ENCODE measurements at regions not wholly inside any gene's neighbourhood (a gene's known extent, or its start where the extent isn't known, plus 50 kb on each side); places are given as distances from the start of the nearest gene placed in this dataset.

DNA sequence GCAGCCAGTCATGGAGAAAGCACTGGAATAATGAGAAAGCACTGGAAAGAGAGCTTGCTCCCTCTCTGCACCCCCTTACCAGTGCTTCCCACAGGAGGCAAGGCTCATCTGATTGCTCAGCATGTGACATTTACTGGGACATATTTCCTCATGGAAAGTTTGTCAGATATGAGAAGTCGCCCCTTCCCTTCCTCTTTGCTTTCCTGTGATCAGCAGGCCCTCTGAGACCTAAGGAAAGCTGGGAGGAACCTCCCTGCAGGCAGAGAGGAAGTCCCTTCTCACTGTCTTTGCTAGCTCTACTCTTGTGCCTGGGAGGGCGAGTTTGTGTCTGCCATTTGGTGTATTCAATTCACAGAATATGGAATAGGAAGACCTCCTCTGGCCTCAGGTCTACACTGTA lies 283.8 kb downstream of the ALDH8A1 start:
- Histone ChIP-seq H3K9me3 (replicated peaks; ENCODE audit: control insufficient read depth, insufficient read depth, low read length) (no peaks in the 10 kb centered on the region), H3K9me1 (replicated peaks; ENCODE audit: control insufficient read depth, extremely low read depth, insufficient read depth, low read length) (no peaks in the 10 kb centered on the region), H3K4me1 (ENCODE audit: control insufficient read depth, extremely low read depth, insufficient read depth, low read length) (no peaks in the 10 kb centered on the region), H3K79me2 (ENCODE audit: control insufficient read depth, insufficient read depth, low read length) (no peaks in the 10 kb centered on the region), H3K4me2 (ENCODE audit: insufficient read depth, low read length) (no peak overlapping the region), H3K9ac (replicated peaks; ENCODE audit: extremely low read depth, insufficient read depth, low read length) (no peak overlapping the region), H3K27me3 (ENCODE audit: control insufficient read depth in 2 of 2, insufficient read depth in 2 of 2, low read length in 2 of 2) (no peaks in the 10 kb centered on the region), H3K36me3 (ENCODE audit: control insufficient read depth in 2 of 2, extremely low read depth in 1 of 2, insufficient read depth in 2 of 2, low read length in 2 of 2) (no peaks in the 10 kb centered on the region), H3K27ac (ENCODE audit: insufficient read depth, low read depth, low read length) (no peak overlapping the region), H3K4me3 (replicated peaks in 1 of 3; ENCODE audit: insufficient read depth in 1 of 3, low read depth in 1 of 3, low read length in 3 of 3) (no peak overlapping the region), H4K20me1 (replicated peaks; ENCODE audit: control insufficient read depth, extremely low read depth, insufficient read depth, low read length) (no peaks in the 10 kb centered on the region), H2AFZ (ENCODE audit: low read depth, low read length) (no peak overlapping the region)
- no TSS peak for BruUV-seq (replicated peaks)
- ChIA-PET POLR2A (no interaction called here), CTCF (no interaction called here)
- DNase-seq (ENCODE audit: low read depth, low spot score) (no peak), FAIRE-seq (no peak)
- no peak for TF ChIP-seq FOS (IDR thresholded peaks at IDR 0.05; ENCODE audit: borderline replicate concordance, insufficient read depth, low read length)
- no peak for TF ChIP-seq JUN (IDR thresholded peaks at IDR 0.05; ENCODE audit: borderline replicate concordance, insufficient read depth, insufficient read length, low read depth)
- intact Hi-C loops (cut with micrococcal nuclease) (no loop called here), dilution Hi-C loops (cut with MboI; ENCODE audit: extremely low pct_ligation_motif_present, low sequenced_read_pairs) (no loop called here)

GRCh38 chr6:134665029-134665723 lies 284.7 kb downstream of the ALDH8A1 start:
- Histone ChIP-seq H3K4me2 (ENCODE audit: insufficient read depth, low read length) (no peak overlapping the region), H3K36me3 (ENCODE audit: control insufficient read depth in 2 of 2, extremely low read depth in 1 of 2, insufficient read depth in 2 of 2, low read length in 2 of 2) (no peaks in the 10 kb centered on the region), H3K9ac (replicated peaks; ENCODE audit: extremely low read depth, insufficient read depth, low read length) (no peak overlapping the region), H3K79me2 (ENCODE audit: control insufficient read depth, insufficient read depth, low read length) (no peaks in the 10 kb centered on the region), H3K9me3 (replicated peaks; ENCODE audit: control insufficient read depth, insufficient read depth, low read length) (no peaks in the 10 kb centered on the region), H3K4me3 (replicated peaks in 1 of 3; ENCODE audit: insufficient read depth in 1 of 3, low read depth in 1 of 3, low read length in 3 of 3) (no peak overlapping the region), H3K9me1 (replicated peaks; ENCODE audit: control insufficient read depth, extremely low read depth, insufficient read depth, low read length) (no peaks in the 10 kb centered on the region), H3K4me1 (ENCODE audit: control insufficient read depth, extremely low read depth, insufficient read depth, low read length) (no peaks in the 10 kb centered on the region), H2AFZ (ENCODE audit: low read depth, low read length) (no peak overlapping the region), H3K27me3 (ENCODE audit: control insufficient read depth in 2 of 2, insufficient read depth in 2 of 2, low read length in 2 of 2) (no peaks in the 10 kb centered on the region), H3K27ac (ENCODE audit: insufficient read depth, low read depth, low read length) (no peak overlapping the region), H4K20me1 (replicated peaks; ENCODE audit: control insufficient read depth, extremely low read depth, insufficient read depth, low read length) (no peaks in the 10 kb centered on the region)
- FAIRE-seq, result no peak
- dilution Hi-C loops (cut with MboI; ENCODE audit: extremely low pct_ligation_motif_present, low sequenced_read_pairs), result no loop called here
- DNase-seq (ENCODE audit: low read depth, low spot score), result no peak
- TF ChIP-seq EZH2 (IDR thresholded peaks at IDR 0.05; ENCODE audit: borderline replicate concordance, low read depth, low read length, severe bottlenecking) (no peak), POLR2AphosphoS5 (IDR thresholded peaks at IDR 0.05; ENCODE audit: insufficient read depth, low read depth, low read length) (no peak), GATA2 (IDR thresholded peaks at IDR 0.05; ENCODE audit: insufficient read depth, insufficient read length, low read depth, low read length) (no peak)
- no TSS peak for BruUV-seq (replicated peaks)
- ChIA-PET POLR2A (no interaction called here), CTCF (interaction anchor here (0.9 to 1.8 kb wide), 4 partner anchors 8 to 157 kb away, joined by 4 to 7 read pairs (median 4); no protein-coding TSS in a partner anchor)
- intact Hi-C loops (cut with micrococcal nuclease), result no loop called here

Measured in endothelial cell of umbilical vein (primary cell).